KBM-7 (cell line): ENCODE measurements at regions not wholly inside any gene's neighbourhood (a gene's known extent, or its start where the extent isn't known, plus 50 kb on each side); places are given as distances from the start of the nearest gene placed in this dataset.

Source experiments
- DNase-seq: peaks from one replicate; pipeline ENCODE4 v3.0.0-alpha.2; 2015
- in situ Hi-C: fragments of 300-500 bp; cut with MboI; formaldehyde crosslinking; loops from 2 replicates; pipeline ENCODE4 v1.14.3; 2020; ENCODE audit warnings: low sequenced_read_pairs, low pct_unique_long_range_greater_than_20kb, mixed read lengths

DNA sequence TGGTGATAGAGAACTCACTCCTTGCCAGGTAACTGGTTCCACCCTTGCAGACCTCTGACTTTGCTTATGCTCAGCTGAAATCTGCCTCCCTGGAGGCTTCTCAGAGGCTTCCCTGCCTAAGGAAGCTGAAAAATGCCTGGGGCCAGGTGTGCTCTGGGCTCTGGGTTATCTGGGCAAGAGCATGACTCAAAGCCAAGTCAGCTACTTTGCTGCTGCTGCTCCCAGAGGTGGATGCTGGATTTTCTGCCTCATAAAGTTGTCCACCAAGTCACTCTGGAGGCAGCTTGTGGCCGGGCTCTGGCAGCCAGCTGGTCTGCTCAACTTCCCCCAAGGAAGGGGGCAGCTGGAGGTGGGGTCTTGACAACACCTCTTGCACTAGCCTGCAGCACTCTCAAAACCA lies 132.7 kb downstream of the PJA1 start:
- DNase-seq, result no peak
- in situ Hi-C loops, result no loop called here

DNA sequence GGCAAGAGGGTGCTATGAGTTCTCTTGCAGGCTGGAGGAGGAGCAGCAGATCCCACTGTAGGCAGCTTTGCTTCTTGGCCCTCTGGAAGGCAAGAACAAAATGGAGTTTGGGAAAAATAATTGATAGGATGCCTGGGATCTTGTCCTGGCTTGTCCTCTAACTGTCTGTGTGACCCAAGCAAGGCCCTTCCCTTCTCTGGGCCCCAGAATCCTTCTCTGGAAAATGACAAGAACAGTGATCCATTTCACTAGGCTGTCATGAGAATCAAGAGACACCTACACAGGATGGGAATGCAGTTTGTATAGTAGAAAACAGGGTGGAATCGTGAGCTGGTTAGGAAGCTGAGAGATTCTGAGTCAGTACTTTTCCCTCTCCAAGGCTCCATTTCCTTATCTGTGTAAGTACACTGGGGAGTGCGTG lies 133.3 kb downstream of the PJA1 start:
- in situ Hi-C loops, result no loop called here
- no peak for DNase-seq

DNA sequence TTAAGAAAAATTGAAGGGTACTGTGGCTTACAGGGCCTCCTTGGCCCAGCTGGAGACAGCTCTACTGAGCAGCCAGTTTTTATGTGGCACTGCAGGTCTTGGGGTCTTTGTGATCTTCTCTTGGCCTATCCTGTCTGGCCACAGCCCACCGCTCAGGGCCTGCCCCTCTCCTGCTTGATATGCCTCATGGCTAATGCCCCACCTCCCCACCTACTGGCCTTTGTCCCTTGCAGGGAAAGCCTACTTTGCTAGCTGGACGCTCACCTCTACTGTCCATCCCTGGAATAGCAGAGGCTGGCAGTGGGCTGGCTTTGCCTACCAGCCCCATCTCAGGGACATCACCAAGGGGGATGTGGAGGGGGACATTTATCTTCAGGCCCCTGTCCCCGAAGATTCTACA lies 134.1 kb downstream of the PJA1 start:
- DNase-seq, result no peak
- in situ Hi-C loops, result no loop called here

DNA sequence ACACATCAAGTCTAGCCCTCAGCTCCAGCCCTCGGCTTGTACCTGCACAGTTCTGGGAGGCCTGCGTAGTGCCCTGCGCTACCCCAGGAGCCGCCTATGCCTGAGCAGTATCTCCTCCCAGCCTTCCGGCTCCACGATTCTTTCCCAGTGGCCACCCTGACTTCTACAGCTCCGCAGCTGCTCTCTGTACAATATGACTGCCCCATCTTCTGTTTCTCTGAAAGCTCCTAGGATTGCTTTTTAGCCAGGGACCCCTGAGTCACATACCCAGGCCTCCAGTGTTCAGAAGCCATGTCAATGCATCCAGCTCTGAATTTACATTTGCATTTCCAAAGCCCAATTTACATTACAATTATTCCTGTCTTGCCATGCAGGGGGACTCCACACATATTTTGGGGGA lies 135.5 kb downstream of the PJA1 start:
- in situ Hi-C loops, result no loop called here
- DNase-seq, result no peak

DNA sequence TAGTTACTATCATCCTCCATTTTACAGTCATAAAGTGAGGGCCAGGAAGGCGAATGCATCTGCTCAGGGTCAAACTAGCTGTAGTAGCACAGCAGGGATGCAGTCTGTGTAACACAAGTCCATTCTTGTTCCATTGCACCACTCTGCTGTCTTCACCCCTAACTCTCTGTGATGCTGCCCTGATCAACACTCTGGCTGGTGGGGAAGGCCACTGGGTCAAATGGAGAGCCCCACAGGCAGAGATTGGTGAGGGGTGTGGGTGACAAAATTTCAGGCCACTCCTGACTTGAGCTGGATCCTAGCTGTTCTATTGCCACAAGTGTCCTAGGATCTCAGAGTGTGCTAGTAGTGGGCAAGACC lies 136.5 kb downstream of the PJA1 start:
- in situ Hi-C loops, result no loop called here
- DNase-seq, result no peak

DNA sequence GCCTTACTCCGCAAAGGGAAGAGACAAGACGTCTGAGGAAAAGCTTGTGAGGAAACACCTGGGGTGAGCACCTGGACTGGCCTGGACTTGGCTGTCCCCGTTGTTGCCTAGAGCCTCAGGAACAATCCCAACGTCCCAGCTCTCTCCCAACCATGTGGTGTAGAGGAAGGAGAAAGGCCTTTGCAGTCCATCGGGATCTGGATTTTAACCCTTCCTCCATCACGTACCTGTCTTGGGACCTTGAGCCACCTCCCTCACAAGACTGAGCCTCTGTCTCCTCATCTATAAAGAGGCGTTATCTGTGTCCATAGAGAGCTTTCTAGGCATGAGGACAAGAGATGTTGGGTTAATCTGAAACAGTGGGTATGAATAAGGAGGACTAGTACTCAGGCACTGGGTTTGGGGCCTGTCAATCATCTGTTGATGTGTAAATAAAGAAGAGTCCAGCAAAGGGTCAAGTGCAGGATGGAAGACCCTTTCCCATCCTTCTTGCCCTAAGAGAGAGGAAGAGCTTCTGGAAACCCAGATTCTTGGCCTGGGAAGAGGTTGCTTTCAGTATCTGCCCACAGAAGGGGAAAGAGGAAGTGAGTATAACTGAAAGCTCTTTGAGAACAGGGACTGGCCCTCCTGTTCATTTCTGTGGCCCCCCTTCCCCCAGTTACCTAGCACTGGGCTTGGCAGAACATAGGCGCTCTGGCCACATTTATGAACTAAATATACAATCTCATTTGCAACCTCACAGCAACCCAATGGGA lies 137.1 kb downstream of the PJA1 start:
- peak; percentile 49 for DNase-seq
- in situ Hi-C loops, result no loop called here

DNA sequence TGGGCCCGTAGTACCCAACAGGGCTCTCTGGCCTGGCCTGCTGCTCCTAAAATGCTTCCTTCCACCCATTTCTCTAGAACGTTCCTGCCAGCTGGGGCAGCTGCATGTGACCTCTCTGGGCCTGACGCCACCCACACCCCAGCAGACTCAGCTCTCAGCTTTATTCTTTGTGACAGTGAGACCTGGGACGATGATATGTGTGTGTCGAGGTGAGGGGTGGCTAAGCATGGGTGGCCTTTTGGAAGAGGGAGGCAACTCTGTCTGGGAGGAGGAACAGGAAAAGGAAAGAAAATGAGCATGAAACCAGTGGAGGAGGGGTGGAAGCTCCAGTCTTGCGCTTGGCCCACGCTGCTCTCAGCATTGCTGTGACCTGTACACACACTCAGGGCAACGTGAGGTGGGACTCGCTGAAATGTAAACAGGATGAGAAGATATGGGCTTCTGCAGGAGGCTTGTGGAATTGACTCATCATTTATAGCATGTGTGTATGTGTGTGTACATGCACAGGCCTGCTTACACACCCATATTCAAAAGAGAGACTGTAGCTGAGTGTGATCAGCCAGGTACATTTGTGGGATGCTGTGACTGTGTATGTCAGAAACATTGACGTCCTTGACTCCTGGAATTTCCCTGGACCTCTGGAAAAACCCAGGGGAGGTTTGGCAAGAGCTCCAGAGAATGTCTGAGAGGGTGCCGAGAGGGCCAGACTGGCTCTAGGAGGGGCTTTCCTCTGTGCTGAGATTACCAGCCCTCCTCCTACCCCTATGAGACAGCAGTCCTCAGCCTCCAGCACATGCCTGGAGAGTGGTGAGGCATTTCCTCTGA lies 137.9 kb downstream of the PJA1 start:
- in situ Hi-C loops, result no loop called here
- DNase-seq, result no peak

DNA sequence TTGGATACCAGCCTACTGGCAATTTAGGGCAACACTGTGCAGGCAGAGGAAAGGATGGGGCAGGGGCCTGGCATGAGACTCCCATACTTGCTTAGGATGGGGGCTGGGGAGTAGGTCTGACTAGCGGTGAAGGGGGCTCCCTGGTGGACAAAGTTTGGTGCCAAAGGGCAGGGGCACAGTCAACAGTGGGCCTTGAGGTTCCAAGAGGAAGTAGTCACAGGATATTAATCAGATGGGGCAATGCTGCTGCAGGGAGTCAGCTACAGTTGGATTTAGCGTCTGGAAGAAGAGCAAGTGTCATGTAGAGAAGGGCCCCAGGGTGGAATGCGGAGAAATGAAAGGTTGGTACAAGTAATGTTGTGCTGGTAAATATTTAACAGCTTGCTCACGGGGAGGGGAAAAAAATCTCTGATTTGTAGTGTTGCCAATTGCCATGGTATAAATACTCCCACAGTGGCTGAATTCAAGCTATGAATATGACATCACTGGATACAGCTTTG lies 139.4 kb downstream of the PJA1 start:
- in situ Hi-C loops, result no loop called here
- no peak for DNase-seq

DNA sequence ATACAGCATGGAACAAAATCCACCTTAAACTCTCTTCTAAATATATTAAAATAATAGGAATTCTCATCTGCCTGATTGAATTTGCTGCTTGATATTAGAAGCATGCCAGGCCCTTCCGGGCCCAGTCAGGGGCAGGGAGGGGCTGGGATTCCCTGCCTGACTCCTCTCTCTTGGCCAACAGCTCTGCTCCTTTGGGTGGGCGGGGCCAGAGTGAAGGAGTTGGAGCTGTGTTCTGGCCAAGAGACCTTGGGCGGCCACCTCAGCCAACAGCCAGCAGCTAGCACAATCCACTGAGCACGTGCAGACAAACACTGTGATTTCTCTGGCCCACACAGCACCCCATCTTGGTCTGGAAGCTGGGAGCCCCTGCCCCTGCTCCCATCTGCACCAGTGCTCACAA lies 140.3 kb downstream of the PJA1 start:
- in situ Hi-C loops, result no loop called here
- DNase-seq, result no peak

DNA sequence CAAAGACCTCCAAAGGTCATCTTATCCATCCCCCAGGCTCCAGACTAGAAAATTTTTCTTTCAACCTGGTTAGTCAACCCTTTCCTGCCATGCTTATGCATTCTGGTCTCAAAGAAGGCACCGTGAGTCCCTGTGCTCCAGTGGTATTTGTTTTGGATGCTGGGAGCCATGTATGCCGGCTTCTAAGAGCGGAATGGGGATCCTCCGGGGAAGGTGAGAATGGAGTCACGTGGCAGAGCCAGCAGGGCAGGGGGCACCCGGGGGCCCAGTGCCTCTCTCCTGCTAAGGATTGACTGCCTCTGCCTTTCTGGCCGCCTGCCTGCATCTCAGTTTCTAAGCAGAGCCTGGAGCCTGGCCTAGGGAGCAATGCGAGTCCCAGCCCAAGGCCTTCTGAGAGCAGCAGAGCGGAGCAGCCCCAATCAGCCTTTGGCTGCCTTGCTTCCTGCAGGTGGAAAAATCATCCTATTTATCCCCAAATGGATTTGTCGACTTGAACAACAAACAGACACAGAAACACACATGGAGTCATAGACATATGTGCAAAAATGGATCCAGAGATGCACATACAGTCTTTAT lies 141.0 kb downstream of the PJA1 start:
- DNase-seq, result no peak
- in situ Hi-C loops, result no loop called here

DNA sequence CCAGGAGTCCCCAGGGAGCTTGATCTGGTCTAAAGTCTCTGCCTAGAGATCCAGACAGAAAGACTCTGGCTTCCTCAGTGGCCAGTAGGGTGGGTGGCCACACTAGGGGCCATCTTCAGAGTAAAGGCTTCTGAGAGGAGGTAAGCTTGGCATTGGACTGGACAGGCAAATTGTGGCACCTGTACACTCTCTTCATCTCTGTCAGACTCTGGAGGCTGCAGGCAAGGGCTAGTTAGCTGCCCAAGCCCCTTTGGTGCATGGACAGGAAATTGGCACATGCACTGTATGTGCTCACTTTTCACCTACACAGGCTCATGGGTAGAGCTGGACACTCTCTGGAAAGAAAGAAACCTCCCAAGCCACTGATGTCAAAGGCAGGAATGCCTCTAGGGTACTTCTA lies 142.8 kb downstream of the PJA1 start:
- DNase-seq, result no peak
- in situ Hi-C loops, result no loop called here

DNA sequence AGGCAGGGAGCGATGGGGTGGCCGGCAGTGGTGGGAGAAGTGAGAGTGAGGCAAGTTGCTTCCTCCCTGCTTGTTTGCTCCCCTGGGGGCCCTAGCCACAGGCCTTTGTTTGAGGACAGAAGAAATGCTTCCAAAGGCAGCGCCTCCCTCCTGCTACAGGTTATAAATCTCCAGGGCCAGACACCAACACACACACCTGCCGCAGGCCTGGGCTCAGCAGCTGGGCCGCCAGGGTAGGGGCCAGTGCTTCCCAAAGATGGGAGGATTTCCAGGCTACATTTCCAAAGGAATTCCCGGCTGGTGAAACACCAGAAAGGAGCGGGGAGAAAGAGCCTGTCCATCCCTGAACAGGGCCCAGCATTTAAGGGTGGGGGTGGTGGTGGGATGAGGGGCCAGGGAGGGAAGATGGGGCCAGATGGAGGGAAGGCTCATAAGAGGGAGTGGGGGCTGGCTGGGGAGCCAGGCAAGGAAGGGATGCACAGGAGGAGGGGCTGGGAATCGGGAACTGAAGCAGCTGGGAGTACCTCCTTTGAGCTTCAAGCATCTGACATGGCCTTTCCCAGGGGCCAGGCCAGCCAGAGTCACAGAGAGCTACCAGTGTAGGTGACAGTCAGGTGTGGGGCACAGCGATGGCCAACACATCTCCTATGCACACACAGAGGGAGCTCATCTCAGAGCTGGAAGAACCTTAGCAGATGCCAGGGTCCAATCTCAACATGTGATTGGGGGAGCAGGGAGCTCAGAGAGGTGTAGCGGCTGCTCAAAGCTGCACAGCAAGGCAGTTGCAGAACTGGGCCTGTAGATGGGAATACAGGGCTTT lies 143.9 kb downstream of the PJA1 start:
- no peak for DNase-seq
- in situ Hi-C loops, result no loop called here

DNA sequence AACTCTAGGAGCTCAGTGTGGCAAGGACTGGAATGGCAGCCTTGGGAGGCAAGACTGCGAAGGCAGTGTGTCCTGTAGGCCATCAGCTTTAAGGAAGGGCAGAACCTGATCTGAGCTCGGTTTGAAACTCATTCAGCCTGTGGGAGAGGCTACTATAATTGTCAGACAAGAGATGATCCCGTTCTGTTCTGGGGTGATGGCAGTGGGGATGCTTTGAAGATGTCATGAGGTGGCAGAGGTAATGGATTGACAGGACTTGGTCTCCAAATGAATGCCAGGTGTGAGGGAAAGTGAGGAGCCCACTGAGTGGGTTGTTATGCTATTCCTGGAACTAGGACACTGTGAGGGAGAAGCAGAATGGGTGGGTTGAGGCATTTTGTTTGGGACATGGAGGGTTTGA lies 144.9 kb downstream of the PJA1 start:
- in situ Hi-C loops, result no loop called here
- no peak for DNase-seq

DNA sequence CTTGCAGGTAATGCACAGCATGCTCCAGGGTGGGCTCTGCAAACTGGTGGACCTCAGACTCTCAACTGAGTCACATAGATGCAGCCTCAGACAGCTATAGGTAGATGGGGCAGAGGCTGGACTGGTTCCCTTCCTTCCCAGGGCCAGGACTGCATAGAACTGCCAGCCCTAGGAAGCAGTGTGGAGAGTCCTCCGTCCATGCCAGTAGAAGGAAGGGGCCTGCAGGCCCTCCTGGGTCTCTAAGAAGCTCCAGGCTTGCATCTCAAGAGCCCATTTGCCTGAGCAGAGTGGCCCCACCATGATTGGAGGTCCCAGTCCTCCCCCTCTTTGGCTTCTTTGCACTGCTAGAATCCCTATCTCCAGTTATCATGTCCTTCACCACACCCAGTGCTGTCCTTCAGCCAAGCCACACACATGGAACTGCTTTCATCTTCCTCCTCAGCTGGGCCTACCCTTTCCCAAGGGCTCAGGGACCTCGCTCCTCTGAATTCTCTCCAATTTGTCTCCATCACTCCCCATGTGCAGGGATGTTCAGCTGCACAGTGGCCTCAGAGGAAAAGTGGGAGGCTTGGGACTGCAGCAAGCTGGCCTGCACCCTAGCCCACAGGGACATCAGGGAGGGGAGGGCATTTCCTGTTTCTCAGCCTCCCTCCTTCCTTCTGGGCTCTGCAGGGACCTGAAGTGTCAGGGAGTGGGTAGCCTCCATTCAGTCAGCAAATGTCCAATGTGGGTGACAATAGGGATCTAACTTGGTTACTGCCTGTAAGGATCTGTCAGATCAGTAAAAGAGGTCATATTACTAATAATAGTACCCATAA lies 146.0 kb downstream of the PJA1 start:
- in situ Hi-C loops, result no loop called here
- DNase-seq, result no peak

DNA sequence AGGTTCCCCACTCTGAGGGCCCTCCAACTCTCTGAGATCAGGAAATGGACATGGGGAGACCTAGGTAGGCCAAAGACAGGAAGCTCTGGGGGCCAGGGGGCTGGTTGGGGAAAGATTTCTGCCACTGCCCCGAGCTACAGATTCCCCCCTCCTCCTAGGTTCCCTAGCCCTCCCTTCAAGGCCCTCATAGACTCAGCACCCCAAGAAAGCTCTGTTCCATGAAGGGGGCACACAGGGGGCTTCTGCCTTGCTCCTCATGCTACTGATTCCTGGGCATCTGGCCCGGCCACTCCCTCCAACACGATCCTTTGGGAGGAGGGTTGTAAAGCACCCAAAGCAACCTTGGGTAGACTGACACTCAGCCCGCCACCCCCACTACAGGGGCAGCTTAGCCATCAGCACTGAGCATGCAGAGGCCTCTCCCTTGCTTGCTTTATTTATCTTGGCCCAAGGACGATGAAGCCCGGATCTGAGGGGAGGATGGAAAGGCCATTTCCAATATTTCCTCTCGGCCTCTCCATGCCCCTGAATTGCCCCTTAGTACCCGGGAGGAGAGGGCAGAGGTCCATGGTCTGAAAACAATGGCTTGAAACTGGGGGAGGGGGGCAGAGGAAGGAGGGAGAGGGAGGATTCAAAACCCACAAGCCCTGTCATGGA lies 146.7 kb downstream of the PJA1 start:
- in situ Hi-C loops, result no loop called here
- DNase-seq, result no peak

DNA sequence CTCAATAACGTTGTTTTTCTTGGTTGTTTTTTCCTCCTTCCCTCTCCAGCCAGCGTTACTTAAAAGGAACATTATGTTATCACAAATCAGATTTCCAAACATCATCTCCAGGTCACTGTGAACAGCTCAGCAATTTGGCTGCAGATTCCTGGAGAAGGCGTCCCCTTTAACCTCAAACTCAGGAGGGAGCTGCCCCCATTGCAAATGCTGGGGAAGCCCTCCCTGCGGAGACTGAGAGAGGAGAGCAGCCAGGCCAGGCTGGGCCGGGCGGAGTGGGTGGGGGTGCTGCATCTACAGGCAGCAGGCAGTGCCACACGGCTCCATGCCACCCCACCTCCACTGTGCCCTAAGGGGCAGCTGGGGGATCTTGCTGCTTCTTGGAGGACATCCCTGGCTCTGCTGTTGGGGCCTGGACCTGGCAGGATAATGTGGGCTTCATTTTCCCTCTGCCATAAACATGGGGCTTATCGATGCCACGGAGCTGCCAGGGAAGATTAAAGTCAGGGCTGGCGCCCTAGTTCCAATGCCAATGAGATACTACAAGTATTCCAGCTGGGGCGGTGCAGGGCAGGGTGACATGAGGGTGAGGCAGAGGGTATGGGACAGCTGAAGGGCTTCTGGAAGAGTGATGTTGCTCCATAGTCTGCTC lies 148.8 kb downstream of the PJA1 start:
- no peak for DNase-seq
- in situ Hi-C loops, result no loop called here

DNA sequence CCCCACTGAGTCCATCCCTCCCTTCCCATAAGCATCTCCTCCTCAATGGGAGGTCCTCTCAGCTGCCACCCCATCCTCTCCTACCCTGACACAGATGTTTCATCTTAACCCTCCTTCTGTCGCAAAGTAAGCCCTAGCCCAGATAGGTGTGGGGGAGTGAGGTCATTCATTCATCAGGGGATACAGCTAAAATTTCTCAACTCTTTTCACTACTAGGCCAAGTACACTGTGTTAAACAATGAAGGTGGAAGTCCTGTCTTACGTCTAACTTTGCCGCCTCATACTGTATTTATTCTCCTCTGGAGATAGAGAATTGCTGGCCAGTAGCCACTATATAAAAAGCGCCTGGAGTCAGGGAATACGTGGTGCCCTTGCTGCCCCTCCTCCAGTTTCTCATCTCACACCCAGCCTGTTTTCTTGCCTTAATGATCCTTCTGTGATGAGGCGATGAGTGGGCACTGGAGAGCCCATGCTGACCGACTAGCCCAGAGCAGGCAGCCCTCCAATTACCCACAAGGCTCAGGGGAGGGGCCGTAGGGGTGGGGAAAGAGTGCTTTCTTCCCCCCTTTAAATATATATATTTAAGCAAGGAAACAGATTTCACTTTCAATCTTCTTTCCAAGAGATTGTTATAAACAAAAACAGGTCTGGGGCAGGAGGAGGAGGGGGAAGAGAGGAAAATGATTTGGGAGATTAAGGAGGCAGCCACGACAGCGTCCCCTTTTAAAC lies 149.5 kb downstream of the PJA1 start:
- in situ Hi-C loops, result no loop called here
- no peak for DNase-seq
